ENCODE measurements at regions not wholly inside any gene's neighbourhood (a gene's known extent, or its start where the extent isn't known, plus 50 kb on each side); places are given as distances from the start of the nearest gene placed in this dataset.

GRCh38 chr6:169991031-169991390 lies 239.6 kb downstream of the ERMARD start:
- DNase-seq (ENCODE audit: low read depth in 1 of 2, low spot score in 1 of 2): no peak

DNA sequence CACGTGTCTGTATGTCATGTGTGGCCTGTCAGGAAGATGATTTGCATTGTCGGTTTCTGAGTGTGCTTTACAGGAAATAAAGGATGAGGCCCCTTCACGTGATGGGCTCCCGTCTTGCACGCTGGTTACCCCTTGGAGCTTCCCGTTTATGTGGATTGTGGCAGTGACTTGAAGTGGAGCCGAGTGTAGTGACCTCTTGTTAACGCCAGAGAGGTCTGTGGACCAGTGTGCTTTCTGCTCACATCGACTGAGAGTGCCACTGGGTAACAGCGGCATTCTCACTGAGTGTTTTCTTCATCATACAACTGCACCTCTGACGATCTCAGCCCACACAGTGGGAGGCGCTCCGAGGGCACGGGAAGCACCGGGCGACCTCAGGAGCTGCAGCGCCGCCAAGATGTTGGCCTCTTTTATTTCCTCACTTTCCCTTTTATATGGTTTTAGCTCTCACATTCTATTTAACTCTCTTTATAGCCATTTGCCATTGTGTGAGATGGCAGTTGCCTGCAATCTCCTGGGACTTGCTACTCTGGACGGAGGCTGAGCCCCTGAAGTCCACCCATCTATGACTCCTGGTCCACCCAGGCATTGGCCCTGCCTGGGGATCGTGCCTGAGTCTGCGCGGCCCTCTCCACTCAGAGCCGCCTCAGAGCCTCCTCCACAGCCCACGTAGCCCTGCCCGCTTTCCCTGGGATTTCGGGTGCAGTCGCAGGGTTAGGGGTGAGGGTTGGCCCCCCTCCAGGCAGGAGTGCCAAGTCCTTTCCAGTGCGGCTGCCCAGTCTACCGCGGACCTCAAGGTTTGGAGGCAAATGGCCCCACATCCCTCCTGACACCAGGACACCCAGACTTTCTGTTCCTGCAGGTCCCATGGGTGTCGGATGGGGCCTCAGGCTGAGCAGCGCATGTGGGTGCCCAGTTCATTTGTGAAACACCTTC lies 238.9 kb downstream of the ERMARD start:
- Histone ChIP-seq H3K27me3 (no peaks in the 10 kb centered on the region), H3K4me1 (ENCODE audit: low read depth) (no peaks in the 10 kb centered on the region), H3K36me3 (no peaks in the 10 kb centered on the region), H3K27ac (no peak overlapping the region), H3K9me3 (ENCODE audit: low read depth) (no peaks in the 10 kb centered on the region), H3K4me3 (no peak overlapping the region)
- no peak for TF ChIP-seq CTCF (IDR thresholded peaks at IDR 0.05; ENCODE audit: low read depth, low read length)
- DNase-seq (ENCODE audit: low read depth in 1 of 2, low spot score in 1 of 2): no peak

More at GRCh38 chr6:169991031-169991390, 239.6 kb downstream of the ERMARD start:
- H3K9me3 ChIP-seq (ENCODE audit: low read depth): no peaks in the 10 kb centered on the region
- H3K36me3 ChIP-seq: no peaks in the 10 kb centered on the region
- TF ChIP-seq CTCF (IDR thresholded peaks at IDR 0.05; ENCODE audit: low read depth, low read length): no peak
- no peak overlapping the region for H3K27ac ChIP-seq
- H3K4me3 ChIP-seq: no peak overlapping the region
- H3K4me1 ChIP-seq (ENCODE audit: low read depth): no peaks in the 10 kb centered on the region
- no peaks in the 10 kb centered on the region for H3K27me3 ChIP-seq

- no peak for DNase-seq (ENCODE audit: low read depth in 1 of 2, low spot score in 1 of 2)
- TF ChIP-seq CTCF (IDR thresholded peaks at IDR 0.05; ENCODE audit: low read depth, low read length): no peak
- no peaks in the 10 kb centered on the region for H3K4me1 ChIP-seq (ENCODE audit: low read depth)
- no peaks in the 10 kb centered on the region for H3K27me3 ChIP-seq
- no peak overlapping the region for H3K4me3 ChIP-seq
- H3K27ac ChIP-seq: no peak overlapping the region
- H3K9me3 ChIP-seq (ENCODE audit: low read depth): no peaks in the 10 kb centered on the region
- no peaks in the 10 kb centered on the region for H3K36me3 ChIP-seq
Observed at GRCh38 chr6:169989594-169989993, 238.2 kb downstream of the ERMARD start.

DNA sequence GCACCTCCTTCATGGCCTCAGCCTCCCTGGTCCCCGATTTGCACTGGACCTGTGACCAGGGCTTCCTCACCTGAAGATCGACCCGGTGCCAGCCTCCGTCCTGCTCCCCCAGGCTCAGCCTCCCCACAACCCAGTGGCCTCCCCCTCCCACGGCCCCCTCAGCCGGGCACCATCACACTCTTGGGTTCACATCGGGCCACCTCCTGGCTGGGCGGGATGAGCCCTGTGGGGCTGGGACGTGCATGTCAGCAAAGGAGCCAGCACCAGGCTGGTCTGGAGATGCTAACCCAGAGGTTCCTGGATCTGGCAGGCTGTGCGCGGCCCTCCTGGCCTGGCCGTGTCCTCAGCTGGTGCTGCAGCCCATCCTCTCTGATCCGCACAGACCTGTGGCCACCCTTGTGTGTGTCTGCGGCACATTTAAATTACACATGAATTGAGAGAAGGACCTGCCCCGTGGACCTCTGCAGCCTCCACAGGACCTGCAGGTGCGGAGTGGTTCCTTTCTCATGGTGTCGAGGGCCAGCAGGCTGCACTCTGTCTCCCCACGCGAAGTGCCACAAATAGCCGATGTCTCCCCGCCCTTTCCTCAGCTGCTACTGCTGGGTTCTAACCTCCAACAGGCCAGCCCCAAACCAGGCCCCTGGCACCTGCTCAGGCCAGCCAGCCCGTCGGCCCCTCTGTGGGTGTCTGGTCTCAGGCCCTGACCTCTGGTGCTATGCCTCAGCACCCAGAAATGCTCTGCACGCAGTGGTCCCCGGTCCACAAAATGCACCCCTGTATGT lies 237.5 kb downstream of the ERMARD start:
- H3K4me3 ChIP-seq: no peak overlapping the region
- no peaks in the 10 kb centered on the region for H3K9me3 ChIP-seq (ENCODE audit: low read depth)
- TF ChIP-seq CTCF (IDR thresholded peaks at IDR 0.05; ENCODE audit: low read depth, low read length): no peak
- H3K36me3 ChIP-seq: no peaks in the 10 kb centered on the region
- H3K27ac ChIP-seq: no peak overlapping the region
- H3K4me1 ChIP-seq (ENCODE audit: low read depth): no peaks in the 10 kb centered on the region
- H3K27me3 ChIP-seq: no peaks in the 10 kb centered on the region
- no peak for DNase-seq (ENCODE audit: low read depth in 1 of 2, low spot score in 1 of 2)

DNA sequence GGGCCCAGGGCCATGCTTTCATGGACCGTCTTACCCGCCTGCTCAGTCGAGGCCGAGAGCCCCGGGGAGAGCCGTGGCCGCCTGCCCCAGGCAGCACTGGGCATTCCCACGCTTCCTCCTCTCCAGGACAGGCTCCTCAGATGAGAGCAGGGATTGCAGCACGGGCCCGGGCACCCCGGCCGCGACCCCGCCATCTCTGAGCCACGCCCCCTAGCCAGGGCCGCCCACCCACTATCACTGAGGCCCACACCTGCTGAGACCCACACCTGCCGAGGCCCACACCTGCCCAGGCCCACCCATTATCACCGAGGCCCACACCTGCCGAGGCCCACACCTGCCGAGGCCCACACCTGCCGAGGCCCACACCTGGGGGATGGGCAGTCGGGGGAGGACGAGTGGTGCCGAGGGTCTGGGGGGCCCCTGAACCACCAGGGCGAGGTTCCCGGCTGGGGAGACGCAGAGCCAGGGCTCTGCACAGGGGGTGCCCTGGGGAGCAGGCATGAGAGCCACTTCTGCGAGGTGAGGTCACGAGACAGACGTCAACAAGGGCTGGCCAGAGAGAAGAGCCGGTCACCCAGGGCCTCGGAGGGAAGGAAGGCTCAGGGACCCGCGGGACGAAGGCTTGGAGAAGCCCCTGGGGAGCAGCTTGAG lies 235.6 kb downstream of the ERMARD start:
- Histone ChIP-seq H3K9me3 (ENCODE audit: low read depth) (no peaks in the 10 kb centered on the region), H3K27ac (no peak overlapping the region), H3K36me3 (no peaks in the 10 kb centered on the region), H3K4me3 (no peak overlapping the region), H3K4me1 (ENCODE audit: low read depth) (no peaks in the 10 kb centered on the region), H3K27me3 (no peaks in the 10 kb centered on the region)
- no peak for DNase-seq (ENCODE audit: low read depth in 1 of 2, low spot score in 1 of 2)
- TF ChIP-seq CTCF (IDR thresholded peaks at IDR 0.05; ENCODE audit: low read depth, low read length): no peak
